ENCODE measurements at regions not wholly inside any gene's neighbourhood (a gene's known extent, or its start where the extent isn't known, plus 50 kb on each side); places are given as distances from the start of the nearest gene placed in this dataset.
"Not testable (repeated sequence)": the region's sequence is repeated elsewhere in the genome, so short reads cannot be mapped to it uniquely, and the experiment has no call there.

- H3K4me1 ChIP-seq, result peaks cover 10 to 16% (median 15%) of the 10 kb centered on the region in 4 donors
- no peaks in the 10 kb centered on the region for H3K9me3 ChIP-seq
- no peaks in the 10 kb centered on the region for H3K27me3 ChIP-seq
- intact Hi-C loops (cut with DNase I), result no loop called here
- no peak for TF ChIP-seq POLR2AphosphoS5 (IDR thresholded peaks at IDR 0.05)
- no peak for TF ChIP-seq POLR2A (IDR thresholded peaks at IDR 0.05; ENCODE audit: low read depth)
- TF ChIP-seq CTCF (IDR thresholded peaks at IDR 0.05), result no peak
- no peak for TF ChIP-seq EP300 (IDR thresholded peaks at IDR 0.05)
- H3K27ac ChIP-seq (replicated peaks in 1 of 4), result no peak overlapping the region
- no peak overlapping the region for H3K4me3 ChIP-seq
- no peaks in the 10 kb centered on the region for H3K36me3 ChIP-seq
- DNase-seq (ENCODE audit: extremely low spot score), result no peak
Observed at GRCh38 chr20:48364055-48364454, 463.7 kb downstream of the PREX1 start.

GRCh38 chr20:48360342-48360975 is 467.3 kb downstream of the PREX1 start:
- intact Hi-C loops (cut with DNase I), result no loop called here
- DNase-seq (ENCODE audit: extremely low spot score), result no peak
- no peaks in the 10 kb centered on the region for H3K36me3 ChIP-seq
- no peaks in the 10 kb centered on the region for H3K4me1 ChIP-seq
- 91% methylated on average over 9 of the region's 9 CpGs for WGBS
- no peak overlapping the region for H3K27ac ChIP-seq (replicated peaks in 1 of 4)
- no peaks in the 10 kb centered on the region for H3K9me3 ChIP-seq
- TF ChIP-seq POLR2AphosphoS5 (IDR thresholded peaks at IDR 0.05) (no peak), POLR2A (IDR thresholded peaks at IDR 0.05; ENCODE audit: low read depth) (no peak)
- no peak overlapping the region for H3K4me3 ChIP-seq
- no peaks in the 10 kb centered on the region for H3K27me3 ChIP-seq

GRCh38 chr20:48359692-48360341 is 468.0 kb downstream of the PREX1 start:
- intact Hi-C loops (cut with DNase I), result loop anchor here (10.0 kb wide), 1 partner anchor 255 kb away; no protein-coding TSS in a partner anchor
- 76% methylated on average over 10 of the region's 17 CpGs for WGBS
- H3K4me1 ChIP-seq, result no peaks in the 10 kb centered on the region
- H3K27ac ChIP-seq (replicated peaks in 1 of 4), result no peak overlapping the region
- no peaks in the 10 kb centered on the region for H3K36me3 ChIP-seq
- no peak overlapping the region for H3K4me3 ChIP-seq
- H3K9me3 ChIP-seq, result peaks cover 0 to 1% (median 0%) of the 10 kb centered on the region in 4 donors
- no peak for DNase-seq (ENCODE audit: extremely low spot score)
- TF ChIP-seq POLR2AphosphoS5 (IDR thresholded peaks at IDR 0.05) (no peak), POLR2A (IDR thresholded peaks at IDR 0.05; ENCODE audit: low read depth) (no peak), CTCF (IDR thresholded peaks at IDR 0.05) (no peak), EP300 (IDR thresholded peaks at IDR 0.05) (no peak)
- H3K27me3 ChIP-seq, result no peaks in the 10 kb centered on the region

- not testable (repeated sequence) for H3K27ac ChIP-seq (replicated peaks in 1 of 4); H3K4me3 ChIP-seq; H3K4me1 ChIP-seq; H3K9me3 ChIP-seq; H3K27me3 ChIP-seq; H3K36me3 ChIP-seq; DNase-seq (ENCODE audit: extremely low spot score)
- WGBS, result 40% methylated on average over 1 of the region's 8 CpGs
- intact Hi-C loops (cut with DNase I), result loop anchor here (10.0 kb wide), 1 partner anchor 256 kb away; no protein-coding TSS in a partner anchor
Observed at GRCh38 chr20:48359055-48359390, 468.8 kb downstream of the PREX1 start.

- no peak for TF ChIP-seq POLR2AphosphoS5 (IDR thresholded peaks at IDR 0.05)
- H3K27me3 ChIP-seq, result no peaks in the 10 kb centered on the region
- 89% methylated on average over 11 of the region's 11 CpGs for WGBS
- no peak overlapping the region for H3K4me3 ChIP-seq
- intact Hi-C loops (cut with DNase I), result loop anchor here (10.0 kb wide), 1 partner anchor 256 kb away; no protein-coding TSS in a partner anchor
- no peaks in the 10 kb centered on the region for H3K36me3 ChIP-seq
- H3K9me3 ChIP-seq, result peaks cover 0 to 8% (median 2%) of the 10 kb centered on the region in 4 donors
- no peaks in the 10 kb centered on the region for H3K4me1 ChIP-seq
- DNase-seq (ENCODE audit: extremely low spot score), result no peak
- H3K27ac ChIP-seq (replicated peaks in 1 of 4), result no peak overlapping the region
Observed at GRCh38 chr20:48358176-48359054, 469.4 kb downstream of the PREX1 start.

GRCh38 chr20:48357714-48358113 is 470.1 kb downstream of the PREX1 start:
- H3K4me3 ChIP-seq, result no peak overlapping the region
- H3K4me1 ChIP-seq, result no peaks in the 10 kb centered on the region
- no peaks in the 10 kb centered on the region for H3K36me3 ChIP-seq
- intact Hi-C loops (cut with DNase I), result loop anchor here (10.0 kb wide), 1 partner anchor 257 kb away; no protein-coding TSS in a partner anchor
- no peak for DNase-seq (ENCODE audit: extremely low spot score)
- no peaks in the 10 kb centered on the region for H3K27me3 ChIP-seq
- TF ChIP-seq POLR2A (IDR thresholded peaks at IDR 0.05; ENCODE audit: low read depth) (no peak), CTCF (IDR thresholded peaks at IDR 0.05) (no peak), POLR2AphosphoS5 (IDR thresholded peaks at IDR 0.05) (no peak), EP300 (IDR thresholded peaks at IDR 0.05) (no peak)
- no peak overlapping the region for H3K27ac ChIP-seq (replicated peaks in 1 of 4)
- H3K9me3 ChIP-seq, result peaks cover 0 to 8% (median 2%) of the 10 kb centered on the region in 4 donors
- WGBS, result 82% methylated on average over 4 of the region's 4 CpGs
